ENCODE measurements at regions not wholly inside any gene's neighbourhood (a gene's known extent, or its start where the extent isn't known, plus 50 kb on each side); places are given as distances from the start of the nearest gene placed in this dataset.
"Not testable (repeated sequence)": the region's sequence is repeated elsewhere in the genome, so short reads cannot be mapped to it uniquely, and the experiment has no call there.

DNA sequence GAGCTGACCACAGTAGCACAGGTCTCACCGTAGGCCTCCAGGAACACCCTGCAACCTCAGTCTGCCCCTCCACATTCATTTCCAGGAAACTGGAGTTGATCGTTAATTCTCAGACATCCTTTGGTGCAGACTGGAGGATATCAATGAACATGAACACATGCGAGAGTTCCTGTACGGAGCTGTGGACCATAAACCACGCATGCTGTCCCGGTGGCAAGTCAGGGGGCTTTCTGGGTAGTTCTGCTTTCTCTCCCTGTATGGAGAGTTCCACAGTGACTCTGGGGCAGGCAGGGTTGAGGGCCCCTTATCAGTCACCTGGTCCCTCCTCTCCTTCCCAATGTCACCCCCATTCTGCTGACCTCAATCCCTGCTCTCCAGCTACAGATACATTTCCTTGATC lies 55.5 kb upstream of the URI1 start:
- Histone ChIP-seq H3K9me3 (ENCODE audit: control insufficient read depth in 4 of 4, insufficient read depth in 3 of 4, low read length in 3 of 4) (peaks cover 0 to 3% (median 0%) of the 10 kb centered on the region in 4 donors), H3K4me1 (ENCODE audit: control insufficient read depth in 5 of 5, insufficient read depth in 5 of 5, low read length in 5 of 5) (peaks cover 0 to 4% (median 0%) of the 10 kb centered on the region in 5 donors), H3K9ac (ENCODE audit: insufficient read depth in 1 of 2, low read length in 2 of 2) (no peak overlapping the region), H3K27ac (ENCODE audit: low read depth in 1 of 2, low read length in 1 of 2) (no peak overlapping the region), H3K36me3 (ENCODE audit: control insufficient read depth in 4 of 4, insufficient read depth in 4 of 4, low read length in 4 of 4) (no peaks in the 10 kb centered on the region), H3K4me3 (no peak overlapping the region), H3K27me3 (ENCODE audit: control insufficient read depth in 3 of 3, insufficient read depth in 3 of 3, low read length in 2 of 3) (no peaks in the 10 kb centered on the region)
- no peak for ATAC-seq (ENCODE audit: insufficient read depth, low FRiP score)
- TF ChIP-seq, protein P1, sequence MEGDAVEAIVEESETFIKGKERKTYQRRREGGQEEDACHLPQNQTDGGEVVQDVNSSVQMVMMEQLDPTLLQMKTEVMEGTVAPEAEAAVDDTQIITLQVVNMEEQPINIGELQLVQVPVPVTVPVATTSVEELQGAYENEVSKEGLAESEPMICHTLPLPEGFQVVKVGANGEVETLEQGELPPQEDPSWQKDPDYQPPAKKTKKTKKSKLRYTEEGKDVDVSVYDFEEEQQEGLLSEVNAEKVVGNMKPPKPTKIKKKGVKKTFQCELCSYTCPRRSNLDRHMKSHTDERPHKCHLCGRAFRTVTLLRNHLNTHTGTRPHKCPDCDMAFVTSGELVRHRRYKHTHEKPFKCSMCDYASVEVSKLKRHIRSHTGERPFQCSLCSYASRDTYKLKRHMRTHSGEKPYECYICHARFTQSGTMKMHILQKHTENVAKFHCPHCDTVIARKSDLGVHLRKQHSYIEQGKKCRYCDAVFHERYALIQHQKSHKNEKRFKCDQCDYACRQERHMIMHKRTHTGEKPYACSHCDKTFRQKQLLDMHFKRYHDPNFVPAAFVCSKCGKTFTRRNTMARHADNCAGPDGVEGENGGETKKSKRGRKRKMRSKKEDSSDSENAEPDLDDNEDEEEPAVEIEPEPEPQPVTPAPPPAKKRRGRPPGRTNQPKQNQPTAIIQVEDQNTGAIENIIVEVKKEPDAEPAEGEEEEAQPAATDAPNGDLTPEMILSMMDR (IDR thresholded peaks at IDR 0.05; ENCODE audit: control extremely low read depth, extremely low read depth), result no peak
- WGBS, 2 donors, result 35 to 67% methylated on average over 6 of the region's 6 CpGs
- DNase-seq, result no peak

DNA sequence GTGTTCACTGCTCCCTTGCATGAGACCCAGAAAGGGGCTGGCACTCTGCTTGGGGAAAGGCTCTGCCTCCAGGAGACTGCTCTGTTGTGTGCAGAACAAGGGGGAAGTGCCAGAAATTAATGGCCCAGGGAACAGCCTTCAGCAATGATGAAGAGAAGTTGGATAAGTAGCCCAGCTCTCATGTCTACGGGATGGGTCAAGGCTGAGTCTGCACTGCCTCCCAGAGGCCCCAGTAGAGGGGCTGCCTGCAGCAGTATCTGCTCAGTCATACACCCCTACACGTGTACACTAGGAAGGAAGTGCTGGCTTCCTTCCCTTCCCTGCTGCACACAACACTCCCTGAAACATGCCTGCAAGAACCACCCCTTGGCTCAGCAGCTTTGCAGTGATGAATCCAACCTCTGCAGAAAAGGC lies 54.6 kb upstream of the URI1 start:
- no peak overlapping the region for H3K27ac ChIP-seq (ENCODE audit: low read depth in 1 of 2, low read length in 1 of 2)
- WGBS, 2 donors, result 0 to 3% methylated on average over 2 of the region's 2 CpGs
- TF ChIP-seq, protein P1 (IDR thresholded peaks at IDR 0.05; ENCODE audit: control extremely low read depth, extremely low read depth), result no peak
- peak; percentile 28 to 72 (median 44) for DNase-seq
- H3K9me3 ChIP-seq (ENCODE audit: control insufficient read depth in 4 of 4, insufficient read depth in 3 of 4, low read length in 3 of 4), result peaks cover 0 to 3% (median 0%) of the 10 kb centered on the region in 4 donors
- no peak for ATAC-seq (ENCODE audit: insufficient read depth, low FRiP score)
- H3K4me3 ChIP-seq, result no peak overlapping the region
- H3K9ac ChIP-seq (ENCODE audit: insufficient read depth in 1 of 2, low read length in 2 of 2), result no peak overlapping the region
- peaks cover 0 to 4% (median 0%) of the 10 kb centered on the region in 5 donors for H3K4me1 ChIP-seq (ENCODE audit: control insufficient read depth in 5 of 5, insufficient read depth in 5 of 5, low read length in 5 of 5)
- H3K36me3 ChIP-seq (ENCODE audit: control insufficient read depth in 4 of 4, insufficient read depth in 4 of 4, low read length in 4 of 4), result no peaks in the 10 kb centered on the region
- no peaks in the 10 kb centered on the region for H3K27me3 ChIP-seq (ENCODE audit: control insufficient read depth in 3 of 3, insufficient read depth in 3 of 3, low read length in 2 of 3)

DNA sequence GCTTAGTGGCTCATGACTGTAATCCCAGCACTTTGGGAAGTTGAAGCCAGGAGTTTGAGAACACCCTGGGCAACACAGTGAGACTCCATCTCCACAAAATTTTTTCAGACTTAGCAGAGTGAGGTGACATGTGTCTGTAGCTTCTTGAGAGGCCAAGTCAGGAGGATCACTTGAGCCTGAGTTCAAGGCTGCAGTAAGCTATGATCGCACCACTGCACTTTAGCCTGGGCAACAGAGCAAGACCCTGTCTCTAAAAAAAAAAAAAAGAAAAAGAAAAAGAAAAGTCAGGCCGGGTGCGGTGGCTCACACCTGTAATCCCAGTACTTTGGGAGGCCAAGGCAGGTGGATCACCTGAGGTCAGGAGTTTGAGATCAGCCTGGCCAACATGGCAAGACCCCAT lies 54.0 kb upstream of the URI1 start:
- not testable (repeated sequence) for H3K4me3 ChIP-seq; H3K9me3 ChIP-seq (ENCODE audit: control insufficient read depth in 4 of 4, insufficient read depth in 3 of 4, low read length in 3 of 4); ATAC-seq (ENCODE audit: insufficient read depth, low FRiP score); H3K27me3 ChIP-seq (ENCODE audit: control insufficient read depth in 3 of 3, insufficient read depth in 3 of 3, low read length in 2 of 3); H3K4me1 ChIP-seq (ENCODE audit: control insufficient read depth in 5 of 5, insufficient read depth in 5 of 5, low read length in 5 of 5); H3K36me3 ChIP-seq (ENCODE audit: control insufficient read depth in 4 of 4, insufficient read depth in 4 of 4, low read length in 4 of 4); H3K27ac ChIP-seq (ENCODE audit: low read depth in 1 of 2, low read length in 1 of 2); DNase-seq; H3K9ac ChIP-seq (ENCODE audit: insufficient read depth in 1 of 2, low read length in 2 of 2)
- WGBS, 2 donors, result 95 to 96% methylated on average over 3 of the region's 3 CpGs

DNA sequence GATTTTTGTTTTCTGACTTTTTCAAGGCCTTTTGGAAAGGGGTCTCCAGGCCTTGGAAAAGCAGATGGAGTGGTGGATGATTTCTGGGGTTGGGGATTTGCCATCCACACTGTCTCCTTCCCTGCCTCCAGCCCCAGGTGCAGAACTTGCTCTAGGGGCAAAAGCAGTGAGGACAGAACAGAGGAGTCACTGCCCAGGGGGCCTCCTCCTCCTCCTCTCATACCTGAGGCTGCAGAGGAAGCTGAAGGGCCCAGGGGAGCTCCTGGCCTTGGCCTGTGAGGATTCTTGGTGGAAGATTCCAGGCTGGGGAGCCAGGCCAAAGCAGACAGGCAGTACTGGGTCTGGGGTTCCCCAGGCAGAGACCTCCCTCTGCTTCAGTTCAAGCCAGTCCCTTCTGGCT lies 52.3 kb upstream of the URI1 start:
- no peak overlapping the region for H3K9ac ChIP-seq (ENCODE audit: insufficient read depth in 1 of 2, low read length in 2 of 2)
- no peak overlapping the region for H3K4me3 ChIP-seq
- H3K4me1 ChIP-seq (ENCODE audit: control insufficient read depth in 5 of 5, insufficient read depth in 5 of 5, low read length in 5 of 5), result peaks cover 0 to 4% (median 0%) of the 10 kb centered on the region in 5 donors
- no peaks in the 10 kb centered on the region for H3K36me3 ChIP-seq (ENCODE audit: control insufficient read depth in 4 of 4, insufficient read depth in 4 of 4, low read length in 4 of 4)
- H3K27ac ChIP-seq (ENCODE audit: low read depth in 1 of 2, low read length in 1 of 2), result no peak overlapping the region
- DNase-seq, result no peak
- H3K9me3 ChIP-seq (ENCODE audit: control insufficient read depth in 4 of 4, insufficient read depth in 3 of 4, low read length in 3 of 4), result no peaks in the 10 kb centered on the region
- ATAC-seq (ENCODE audit: insufficient read depth, low FRiP score), result no peak
- no peaks in the 10 kb centered on the region for H3K27me3 ChIP-seq (ENCODE audit: control insufficient read depth in 3 of 3, insufficient read depth in 3 of 3, low read length in 2 of 3)
- TF ChIP-seq, protein P1 (IDR thresholded peaks at IDR 0.05; ENCODE audit: control extremely low read depth, extremely low read depth), result no peak

Measured in lung (tissue), 11 donors.